ENCODE measurements at regions not wholly inside any gene's neighbourhood (a gene's known extent, or its start where the extent isn't known, plus 50 kb on each side); places are given as distances from the start of the nearest gene placed in this dataset.

GRCh38 chr1:56199061-56199460 lies 380.3 kb downstream of the PLPP3 start:
- TF ChIP-seq CTCF (conservative IDR thresholded peaks at IDR 0.05; ENCODE audit: low read depth, low read length) (no peak), EZH2 (IDR thresholded peaks at IDR 0.05; ENCODE audit: low read length, unreplicated experiment) (no peak), EZH2phosphoT487 (IDR thresholded peaks at IDR 0.05; ENCODE audit: borderline replicate concordance, low read length) (no peak)
